ENCODE measurements at regions not wholly inside any gene's neighbourhood (a gene's known extent, or its start where the extent isn't known, plus 50 kb on each side); places are given as distances from the start of the nearest gene placed in this dataset.

DNA sequence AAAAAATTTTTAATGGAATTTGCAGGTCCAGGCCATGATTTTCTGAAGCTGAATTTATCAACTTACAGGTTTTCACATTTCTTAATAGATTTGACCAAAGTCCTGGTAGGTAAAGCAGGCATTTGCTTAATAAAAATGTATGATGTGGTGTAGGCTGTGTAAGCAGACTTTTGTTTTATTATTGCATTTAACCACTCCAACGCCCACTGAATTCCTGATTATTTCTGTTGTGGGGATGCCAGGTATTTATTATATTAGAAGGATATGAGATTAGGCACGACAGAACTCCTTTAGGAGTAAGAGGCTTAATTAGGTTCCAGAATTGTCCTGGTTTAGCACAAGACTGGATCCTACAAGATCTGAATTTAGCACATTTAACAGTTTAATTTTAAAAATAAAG, 111.1 kb downstream of the ADCYAP1 start:
- TF ChIP-seq PPARA (CRISPR knock-in tag; IDR thresholded peaks at IDR 0.05; ENCODE audit: borderline replicate concordance) = no peak
- no peak for TF ChIP-seq ZNF70 (CRISPR knock-in tag; IDR thresholded peaks at IDR 0.05)
- TF ChIP-seq ISL1 (CRISPR knock-in tag; IDR thresholded peaks at IDR 0.05) = no peak
- TF ChIP-seq, protein P1, sequence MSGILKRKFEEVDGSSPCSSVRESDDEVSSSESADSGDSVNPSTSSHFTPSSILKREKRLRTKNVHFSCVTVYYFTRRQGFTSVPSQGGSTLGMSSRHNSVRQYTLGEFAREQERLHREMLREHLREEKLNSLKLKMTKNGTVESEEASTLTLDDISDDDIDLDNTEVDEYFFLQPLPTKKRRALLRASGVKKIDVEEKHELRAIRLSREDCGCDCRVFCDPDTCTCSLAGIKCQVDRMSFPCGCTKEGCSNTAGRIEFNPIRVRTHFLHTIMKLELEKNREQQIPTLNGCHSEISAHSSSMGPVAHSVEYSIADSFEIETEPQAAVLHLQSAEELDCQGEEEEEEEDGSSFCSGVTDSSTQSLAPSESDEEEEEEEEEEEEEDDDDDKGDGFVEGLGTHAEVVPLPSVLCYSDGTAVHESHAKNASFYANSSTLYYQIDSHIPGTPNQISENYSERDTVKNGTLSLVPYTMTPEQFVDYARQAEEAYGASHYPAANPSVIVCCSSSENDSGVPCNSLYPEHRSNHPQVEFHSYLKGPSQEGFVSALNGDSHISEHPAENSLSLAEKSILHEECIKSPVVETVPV (CRISPR knock-in tag; IDR thresholded peaks at IDR 0.05) = no peak
- no peak for TF ChIP-seq OSR1 (CRISPR knock-in tag; IDR thresholded peaks at IDR 0.05)
- no peak for TF ChIP-seq PATZ1 (CRISPR knock-in tag; IDR thresholded peaks at IDR 0.05; ENCODE audit: borderline replicate concordance)
- TF ChIP-seq RARB (CRISPR knock-in tag; IDR thresholded peaks at IDR 0.05) = no peak
- no peak for TF ChIP-seq ESRRG (CRISPR knock-in tag; IDR thresholded peaks at IDR 0.05)
- no peak for TF ChIP-seq ZFP30 (CRISPR knock-in tag; IDR thresholded peaks at IDR 0.05)
- TF ChIP-seq, protein P2, sequence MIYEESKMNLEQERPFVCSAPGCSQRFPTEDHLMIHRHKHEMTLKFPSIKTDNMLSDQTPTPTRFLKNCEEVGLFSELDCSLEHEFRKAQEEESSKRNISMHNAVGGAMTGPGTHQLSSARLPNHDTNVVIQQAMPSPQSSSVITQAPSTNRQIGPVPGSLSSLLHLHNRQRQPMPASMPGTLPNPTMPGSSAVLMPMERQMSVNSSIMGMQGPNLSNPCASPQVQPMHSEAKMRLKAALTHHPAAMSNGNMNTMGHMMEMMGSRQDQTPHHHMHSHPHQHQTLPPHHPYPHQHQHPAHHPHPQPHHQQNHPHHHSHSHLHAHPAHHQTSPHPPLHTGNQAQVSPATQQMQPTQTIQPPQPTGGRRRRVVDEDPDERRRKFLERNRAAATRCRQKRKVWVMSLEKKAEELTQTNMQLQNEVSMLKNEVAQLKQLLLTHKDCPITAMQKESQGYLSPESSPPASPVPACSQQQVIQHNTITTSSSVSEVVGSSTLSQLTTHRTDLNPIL (CRISPR knock-in tag; IDR thresholded peaks at IDR 0.05; ENCODE audit: low read depth) = no peak

Measured in SK-N-SH treated with all-trans-retinoic acid at 6 μM for 48 hours (cell line).